ENCODE measurements at regions not wholly inside any gene's neighbourhood (a gene's known extent, or its start where the extent isn't known, plus 50 kb on each side); places are given as distances from the start of the nearest gene placed in this dataset.

DNA sequence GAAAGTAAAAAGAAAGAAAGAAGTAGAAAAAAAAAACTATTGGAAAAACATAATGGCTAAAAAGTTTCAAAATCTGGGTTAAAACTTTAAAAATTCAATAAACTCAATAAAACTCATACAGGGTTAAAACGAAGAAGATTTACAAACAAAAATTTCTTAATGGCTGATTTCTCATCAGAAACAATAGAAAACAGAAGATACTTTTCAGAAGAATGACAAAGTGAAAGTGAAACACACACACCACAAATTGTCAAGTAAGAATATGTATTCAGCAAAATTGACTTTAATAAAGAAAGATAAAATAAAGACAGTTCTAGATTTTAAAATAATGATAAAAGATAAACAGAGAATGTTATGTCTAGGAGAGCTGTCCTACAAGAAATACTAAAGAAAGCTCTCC, 618.9 kb upstream of the GJE1 start:
- H3K4me1 ChIP-seq (replicated peaks in 1 of 2; ENCODE audit: control insufficient read depth in 2 of 2, insufficient read depth in 2 of 2, low read length in 2 of 2): no peaks in the 10 kb centered on the region
- H3K36me3 ChIP-seq (ENCODE audit: control insufficient read depth, insufficient read depth, low read length): no peaks in the 10 kb centered on the region
- no peak overlapping the region for H3K4me2 ChIP-seq (ENCODE audit: insufficient read depth, low read length)
- WGBS (ENCODE audit: insufficient coverage, low coverage, missing lambda C conversion rate): 0% methylated on average over 1 of the region's 1 CpG
- no peaks in the 10 kb centered on the region for H4K20me1 ChIP-seq (replicated peaks; ENCODE audit: control insufficient read depth, insufficient read depth, low read length)
- CTCF ChIA-PET (ENCODE audit: low intra/inter-chr PET ratio): no interaction called here
- DNase-seq (ENCODE audit: extremely low read depth in 1 of 4, low spot score in 3 of 4) (no peak), ATAC-seq (no peak), FAIRE-seq (no peak)
- BruUV-seq (replicated peaks): no TSS peak
- no peak overlapping the region for H3K27ac ChIP-seq (ENCODE audit: extremely low read depth, low read depth, low read length)
- no peak overlapping the region for H2AFZ ChIP-seq (ENCODE audit: low read depth, low read length)
- H3K4me3 ChIP-seq: no peak overlapping the region
- no peaks in the 10 kb centered on the region; the same call in 1 of the 2 replicates for H3K9me3 ChIP-seq (replicated peaks; ENCODE audit: control insufficient read depth, insufficient read depth, low read depth, low read length)
- H3K9me1 ChIP-seq (ENCODE audit: control insufficient read depth, insufficient read depth, low read length): no peaks in the 10 kb centered on the region
- TF ChIP-seq, protein P1, sequence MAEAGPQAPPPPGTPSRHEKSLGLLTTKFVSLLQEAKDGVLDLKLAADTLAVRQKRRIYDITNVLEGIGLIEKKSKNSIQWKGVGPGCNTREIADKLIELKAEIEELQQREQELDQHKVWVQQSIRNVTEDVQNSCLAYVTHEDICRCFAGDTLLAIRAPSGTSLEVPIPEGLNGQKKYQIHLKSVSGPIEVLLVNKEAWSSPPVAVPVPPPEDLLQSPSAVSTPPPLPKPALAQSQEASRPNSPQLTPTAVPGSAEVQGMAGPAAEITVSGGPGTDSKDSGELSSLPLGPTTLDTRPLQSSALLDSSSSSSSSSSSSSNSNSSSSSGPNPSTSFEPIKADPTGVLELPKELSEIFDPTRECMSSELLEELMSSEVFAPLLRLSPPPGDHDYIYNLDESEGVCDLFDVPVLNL (CRISPR knock-in tag; IDR thresholded peaks at IDR 0.05; ENCODE audit: low read depth): no peak
- TF ChIP-seq, protein P2, sequence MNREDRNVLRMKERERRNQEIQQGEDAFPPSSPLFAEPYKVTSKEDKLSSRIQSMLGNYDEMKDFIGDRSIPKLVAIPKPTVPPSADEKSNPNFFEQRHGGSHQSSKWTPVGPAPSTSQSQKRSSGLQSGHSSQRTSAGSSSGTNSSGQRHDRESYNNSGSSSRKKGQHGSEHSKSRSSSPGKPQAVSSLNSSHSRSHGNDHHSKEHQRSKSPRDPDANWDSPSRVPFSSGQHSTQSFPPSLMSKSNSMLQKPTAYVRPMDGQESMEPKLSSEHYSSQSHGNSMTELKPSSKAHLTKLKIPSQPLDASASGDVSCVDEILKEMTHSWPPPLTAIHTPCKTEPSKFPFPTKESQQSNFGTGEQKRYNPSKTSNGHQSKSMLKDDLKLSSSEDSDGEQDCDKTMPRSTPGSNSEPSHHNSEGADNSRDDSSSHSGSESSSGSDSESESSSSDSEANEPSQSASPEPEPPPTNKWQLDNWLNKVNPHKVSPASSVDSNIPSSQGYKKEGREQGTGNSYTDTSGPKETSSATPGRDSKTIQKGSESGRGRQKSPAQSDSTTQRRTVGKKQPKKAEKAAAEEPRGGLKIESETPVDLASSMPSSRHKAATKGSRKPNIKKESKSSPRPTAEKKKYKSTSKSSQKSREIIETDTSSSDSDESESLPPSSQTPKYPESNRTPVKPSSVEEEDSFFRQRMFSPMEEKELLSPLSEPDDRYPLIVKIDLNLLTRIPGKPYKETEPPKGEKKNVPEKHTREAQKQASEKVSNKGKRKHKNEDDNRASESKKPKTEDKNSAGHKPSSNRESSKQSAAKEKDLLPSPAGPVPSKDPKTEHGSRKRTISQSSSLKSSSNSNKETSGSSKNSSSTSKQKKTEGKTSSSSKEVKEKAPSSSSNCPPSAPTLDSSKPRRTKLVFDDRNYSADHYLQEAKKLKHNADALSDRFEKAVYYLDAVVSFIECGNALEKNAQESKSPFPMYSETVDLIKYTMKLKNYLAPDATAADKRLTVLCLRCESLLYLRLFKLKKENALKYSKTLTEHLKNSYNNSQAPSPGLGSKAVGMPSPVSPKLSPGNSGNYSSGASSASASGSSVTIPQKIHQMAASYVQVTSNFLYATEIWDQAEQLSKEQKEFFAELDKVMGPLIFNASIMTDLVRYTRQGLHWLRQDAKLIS (CRISPR knock-in tag; IDR thresholded peaks at IDR 0.05): no peak
- TF ChIP-seq KAT2B (IDR thresholded peaks at IDR 0.05; ENCODE audit: low read depth, low read length): no peak
- TF ChIP-seq HNRNPUL1 (IDR thresholded peaks at IDR 0.05; ENCODE audit: low read length): no peak
- TF ChIP-seq ZNF184 (CRISPR knock-in tag; IDR thresholded peaks at IDR 0.05): no peak
- no peak for TF ChIP-seq FOXK1 (CRISPR knock-in tag; IDR thresholded peaks at IDR 0.05; ENCODE audit: borderline replicate concordance)
- no peak for TF ChIP-seq MED1 (CRISPR knock-in tag; IDR thresholded peaks at IDR 0.05; ENCODE audit: borderline replicate concordance)
- TF ChIP-seq NFATC3 (IDR thresholded peaks at IDR 0.05): no peak
- TF ChIP-seq JUNB (CRISPR knock-in tag; conservative IDR thresholded peaks at IDR 0.05): no peak
- TF ChIP-seq, protein P3, sequence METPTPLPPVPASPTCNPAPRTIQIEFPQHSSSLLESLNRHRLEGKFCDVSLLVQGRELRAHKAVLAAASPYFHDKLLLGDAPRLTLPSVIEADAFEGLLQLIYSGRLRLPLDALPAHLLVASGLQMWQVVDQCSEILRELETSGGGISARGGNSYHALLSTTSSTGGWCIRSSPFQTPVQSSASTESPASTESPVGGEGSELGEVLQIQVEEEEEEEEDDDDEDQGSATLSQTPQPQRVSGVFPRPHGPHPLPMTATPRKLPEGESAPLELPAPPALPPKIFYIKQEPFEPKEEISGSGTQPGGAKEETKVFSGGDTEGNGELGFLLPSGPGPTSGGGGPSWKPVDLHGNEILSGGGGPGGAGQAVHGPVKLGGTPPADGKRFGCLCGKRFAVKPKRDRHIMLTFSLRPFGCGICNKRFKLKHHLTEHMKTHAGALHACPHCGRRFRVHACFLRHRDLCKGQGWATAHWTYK (CRISPR knock-in tag; IDR thresholded peaks at IDR 0.05): no peak
- TF ChIP-seq, protein P4, sequence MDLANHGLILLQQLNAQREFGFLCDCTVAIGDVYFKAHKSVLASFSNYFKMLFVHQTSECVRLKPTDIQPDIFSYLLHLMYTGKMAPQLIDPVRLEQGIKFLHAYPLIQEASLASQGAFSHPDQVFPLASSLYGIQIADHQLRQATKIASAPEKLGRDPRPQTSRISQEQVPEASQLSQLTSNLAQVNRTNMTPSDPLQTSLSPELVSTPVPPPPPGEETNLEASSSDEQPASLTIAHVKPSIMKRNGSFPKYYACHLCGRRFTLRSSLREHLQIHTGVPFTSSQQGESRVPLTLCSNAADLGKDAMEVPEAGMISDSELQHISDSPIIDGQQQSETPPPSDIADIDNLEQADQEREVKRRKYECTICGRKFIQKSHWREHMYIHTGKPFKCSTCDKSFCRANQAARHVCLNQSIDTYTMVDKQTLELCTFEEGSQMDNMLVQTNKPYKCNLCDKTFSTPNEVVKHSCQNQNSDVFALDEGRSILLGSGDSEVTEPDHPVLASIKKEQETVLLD (IDR thresholded peaks at IDR 0.05): no peak
- no peak for TF ChIP-seq POLR3G (IDR thresholded peaks at IDR 0.05; ENCODE audit: extremely low read depth, insufficient read length, insufficient replicate concordance)
- TF ChIP-seq E2F3 (CRISPR knock-in tag; IDR thresholded peaks at IDR 0.05): no peak
- H3K27me3 ChIP-seq (ENCODE audit: control insufficient read depth in 2 of 2, insufficient read depth in 2 of 2, low read length in 2 of 2): no peaks in the 10 kb centered on the region
- POLR2A ChIA-PET: no interaction called here
- in situ Hi-C loops (cut with MboI): no loop called here
- intact Hi-C loops (cut with micrococcal nuclease): no loop called here
- no peak overlapping the region for H3K9ac ChIP-seq (ENCODE audit: insufficient read depth in 1 of 2, low read depth in 2 of 2, low read length in 2 of 2)
- no peaks in the 10 kb centered on the region for H3K79me2 ChIP-seq (ENCODE audit: control insufficient read depth, insufficient read depth, low read length)

Measured in K562 (cell line).